AG04449 (cell line): ENCODE measurements at regions not wholly inside any gene's neighbourhood (a gene's known extent, or its start where the extent isn't known, plus 50 kb on each side); places are given as distances from the start of the nearest gene placed in this dataset.
"Not testable (repeated sequence)": the region's sequence is repeated elsewhere in the genome, so short reads cannot be mapped to it uniquely, and the experiment has no call there.

Source experiments
- CTCF ChIA-PET: fragments of 350-600 bp; formaldehyde crosslinking; extraction: SDS; loops from one replicate; lab custom pipeline; 2021; ENCODE audit warnings: antibody characterized with exemption; lab: Yijun Ruan, JAX
- POLR2A ChIA-PET: fragments of 400-600, 350-600 bp; formaldehyde crosslinking; extraction: SDS; loops from one replicate; lab custom pipeline; 2020; ENCODE audit warnings: antibody characterized with exemption, inconsistent platforms; lab: Yijun Ruan, JAX
- DNase-seq: peaks from one replicate; pipeline ENCODE4 v3.0.0-alpha.2; 2010; ENCODE audit warnings: low read depth, low spot score
- H3K4me3 ChIP-seq: 2 replicates; pipeline ENCODE4 v1.5.1; 2011; ENCODE audit warnings: low read depth, mild to moderate bottlenecking, control low read depth, low read length
- CTCF ChIP-seq: IDR thresholded peaks from one replicate; pipeline ENCODE4 v1.5.1; 2011; ENCODE audit warnings: mild to moderate bottlenecking, moderate library complexity, low read length, control low read depth, inconsistent platforms; ENCODE audit not compliant: insufficient read depth; ENCODE audit errors: missing control alignments

GRCh38 chr3:80734920-80735319, 967.1 kb upstream of the ROBO1 start:
- no peak for DNase-seq
- H3K4me3 ChIP-seq: no peak overlapping the region
- ChIA-PET POLR2A (no interaction called here), CTCF (no interaction called here)
- TF ChIP-seq CTCF: no peak

GRCh38 chr3:80734483-80734882, 966.7 kb upstream of the ROBO1 start:
- POLR2A ChIA-PET: no interaction called here
- no peak for DNase-seq
- no peak overlapping the region for H3K4me3 ChIP-seq
- CTCF ChIA-PET: no interaction called here
- TF ChIP-seq CTCF: no peak

GRCh38 chr3:80733522-80734176, 965.9 kb upstream of the ROBO1 start:
- ChIA-PET POLR2A (no interaction called here), CTCF (no interaction called here)
- no peak for DNase-seq
- no peak overlapping the region for H3K4me3 ChIP-seq
- no peak for TF ChIP-seq CTCF

- H3K4me3 ChIP-seq, CTCF ChIA-PET, POLR2A ChIA-PET, DNase-seq: not testable (repeated sequence)
Measured at GRCh38 chr3:80727561-80727960, 959.8 kb upstream of the ROBO1 start.

GRCh38 chr3:80709597-80710322, 942.0 kb upstream of the ROBO1 start:
- CTCF ChIA-PET, POLR2A ChIA-PET, DNase-seq, H3K4me3 ChIP-seq: not testable (repeated sequence)

- TF ChIP-seq CTCF: no peak
Measured at GRCh38 chr3:80705290-80705689, 937.5 kb upstream of the ROBO1 start.

GRCh38 chr3:80701349-80701748, 933.6 kb upstream of the ROBO1 start:
- no peak for TF ChIP-seq CTCF
- no peak overlapping the region for H3K4me3 ChIP-seq
- ChIA-PET CTCF (no interaction called here), POLR2A (no interaction called here)
- DNase-seq: no peak

More at GRCh38 chr3:80705290-80705689, 937.5 kb upstream of the ROBO1 start:
- no peak overlapping the region for H3K4me3 ChIP-seq
- ChIA-PET POLR2A (no interaction called here), CTCF (no interaction called here)
- no peak for DNase-seq
